ENCODE measurements at regions not wholly inside any gene's neighbourhood (a gene's known extent, or its start where the extent isn't known, plus 50 kb on each side); places are given as distances from the start of the nearest gene placed in this dataset.

DNA sequence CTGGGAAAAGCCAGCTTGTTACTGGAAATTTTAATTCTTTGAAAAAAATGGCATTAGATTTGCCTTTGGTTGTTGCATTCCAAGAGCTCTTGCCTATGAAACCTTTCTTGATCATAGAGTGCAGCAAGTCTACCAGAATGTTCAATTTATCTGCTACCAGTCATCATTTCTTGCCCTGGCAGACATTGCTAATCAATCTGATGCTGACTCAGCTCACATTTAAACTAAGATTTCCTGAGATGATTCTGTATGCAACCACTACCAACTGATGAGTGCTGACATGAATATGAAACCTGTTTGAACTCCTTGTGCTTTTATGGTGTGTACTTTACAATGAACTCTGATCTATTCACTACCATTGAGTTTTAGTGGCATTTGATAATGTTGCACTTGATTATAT lies 166.5 kb upstream of the SALL1 start:
- H3K27me3 ChIP-seq (ENCODE audit: control insufficient read depth, insufficient read depth, low read length), result no peaks in the 10 kb centered on the region
- ChIA-PET POLR2A (no interaction called here), CTCF (no interaction called here)
- no peak for TF ChIP-seq CTCF (IDR thresholded peaks at IDR 0.05; ENCODE audit: low read depth, low read length)
- H3K27ac ChIP-seq (ENCODE audit: low read depth, low read length), result no peak overlapping the region
- H3K9me3 ChIP-seq (ENCODE audit: control insufficient read depth, insufficient read depth, low read length), result no peaks in the 10 kb centered on the region
- H3K4me3 ChIP-seq (ENCODE audit: low read depth, low read length), result no peak overlapping the region
- DNase-seq (ENCODE audit: low read depth, low spot score), result no peak

DNA sequence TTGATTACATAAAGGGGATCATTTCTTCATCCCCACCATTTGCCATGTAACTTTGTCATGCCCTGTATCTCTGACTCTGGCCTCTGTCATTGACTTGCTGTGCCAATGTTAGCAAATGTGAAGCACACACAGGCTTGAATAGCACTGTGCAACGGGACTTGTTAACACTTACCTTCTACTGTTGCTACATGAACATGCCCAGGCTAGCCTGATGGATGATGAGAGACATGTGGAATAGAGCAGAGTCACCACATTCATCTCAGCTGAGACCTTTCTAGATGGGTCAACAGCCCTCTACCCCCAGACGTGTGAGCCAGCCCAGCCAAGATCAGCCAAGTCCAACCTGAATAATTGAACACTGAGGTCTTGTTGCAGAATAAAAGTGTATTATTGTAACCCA lies 162.1 kb upstream of the SALL1 start:
- no peak for DNase-seq (ENCODE audit: low read depth, low spot score)
- Histone ChIP-seq H3K9me3 (ENCODE audit: control insufficient read depth, insufficient read depth, low read length) (no peaks in the 10 kb centered on the region), H3K4me3 (ENCODE audit: low read depth, low read length) (no peak overlapping the region), H3K27ac (ENCODE audit: low read depth, low read length) (no peak overlapping the region), H3K27me3 (ENCODE audit: control insufficient read depth, insufficient read depth, low read length) (no peaks in the 10 kb centered on the region)
- ChIA-PET CTCF (no interaction called here), POLR2A (no interaction called here)
- no peak for TF ChIP-seq CTCF (IDR thresholded peaks at IDR 0.05; ENCODE audit: low read depth, low read length)

DNA sequence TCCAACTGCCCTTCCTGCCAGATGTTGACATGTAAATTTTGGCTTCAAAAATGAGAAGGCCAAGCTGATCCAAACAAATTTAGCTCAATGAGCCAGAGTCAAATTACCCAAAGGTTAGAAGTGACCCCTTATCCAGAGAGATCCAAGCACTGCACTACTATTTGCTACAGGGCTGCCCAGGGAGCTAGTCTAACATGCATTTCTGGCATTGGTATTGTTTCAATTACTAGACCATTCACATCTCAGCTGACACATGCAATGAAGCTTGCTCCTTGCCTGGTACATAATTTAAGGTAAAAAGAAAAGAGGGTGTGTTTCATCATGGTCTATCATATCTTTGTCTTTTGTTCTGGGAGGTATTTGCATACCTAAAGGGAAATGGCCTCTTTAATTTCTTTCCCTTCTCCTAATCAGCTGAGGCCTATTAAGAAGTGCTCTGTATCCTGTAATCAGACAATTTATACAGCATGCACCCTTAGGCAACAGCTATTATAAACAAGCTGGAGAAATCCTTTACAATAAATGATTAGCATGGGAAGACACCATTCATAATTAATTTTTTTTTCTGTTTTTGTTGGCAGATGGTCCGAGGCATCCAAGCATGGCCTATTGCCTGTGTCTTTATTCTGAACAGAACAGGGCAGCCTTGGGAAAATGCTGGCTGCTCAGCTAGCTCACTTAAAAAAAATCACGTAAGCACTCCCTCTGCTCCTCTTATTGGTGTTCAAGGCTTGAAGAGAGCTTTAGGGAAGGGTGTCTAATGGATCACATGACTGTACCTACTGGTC lies 161.5 kb upstream of the SALL1 start:
- Histone ChIP-seq H3K4me3 (ENCODE audit: low read depth, low read length) (no peak overlapping the region), H3K9me3 (ENCODE audit: control insufficient read depth, insufficient read depth, low read length) (no peaks in the 10 kb centered on the region), H3K27me3 (ENCODE audit: control insufficient read depth, insufficient read depth, low read length) (no peaks in the 10 kb centered on the region), H3K27ac (ENCODE audit: low read depth, low read length) (no peak overlapping the region)
- ChIA-PET CTCF (interaction anchor here (1.1 kb wide), 1 partner anchor 448 kb away, joined by 5 read pairs; no protein-coding TSS in a partner anchor), POLR2A (no interaction called here)
- no peak for TF ChIP-seq CTCF (IDR thresholded peaks at IDR 0.05; ENCODE audit: low read depth, low read length)
- no peak for DNase-seq (ENCODE audit: low read depth, low spot score)

- TF ChIP-seq CTCF (IDR thresholded peaks at IDR 0.05; ENCODE audit: low read depth, low read length), result no peak
- ChIA-PET CTCF (no interaction called here), POLR2A (no interaction called here)
- no peak overlapping the region for H3K4me3 ChIP-seq (ENCODE audit: low read depth, low read length)
- DNase-seq (ENCODE audit: low read depth, low spot score), result no peak
- no peaks in the 10 kb centered on the region for H3K9me3 ChIP-seq (ENCODE audit: control insufficient read depth, insufficient read depth, low read length)
- H3K27ac ChIP-seq (ENCODE audit: low read depth, low read length), result no peak overlapping the region
- H3K27me3 ChIP-seq (ENCODE audit: control insufficient read depth, insufficient read depth, low read length), result no peaks in the 10 kb centered on the region
Measured at GRCh38 chr16:51310159-51310558, 159.1 kb upstream of the SALL1 start.

DNA sequence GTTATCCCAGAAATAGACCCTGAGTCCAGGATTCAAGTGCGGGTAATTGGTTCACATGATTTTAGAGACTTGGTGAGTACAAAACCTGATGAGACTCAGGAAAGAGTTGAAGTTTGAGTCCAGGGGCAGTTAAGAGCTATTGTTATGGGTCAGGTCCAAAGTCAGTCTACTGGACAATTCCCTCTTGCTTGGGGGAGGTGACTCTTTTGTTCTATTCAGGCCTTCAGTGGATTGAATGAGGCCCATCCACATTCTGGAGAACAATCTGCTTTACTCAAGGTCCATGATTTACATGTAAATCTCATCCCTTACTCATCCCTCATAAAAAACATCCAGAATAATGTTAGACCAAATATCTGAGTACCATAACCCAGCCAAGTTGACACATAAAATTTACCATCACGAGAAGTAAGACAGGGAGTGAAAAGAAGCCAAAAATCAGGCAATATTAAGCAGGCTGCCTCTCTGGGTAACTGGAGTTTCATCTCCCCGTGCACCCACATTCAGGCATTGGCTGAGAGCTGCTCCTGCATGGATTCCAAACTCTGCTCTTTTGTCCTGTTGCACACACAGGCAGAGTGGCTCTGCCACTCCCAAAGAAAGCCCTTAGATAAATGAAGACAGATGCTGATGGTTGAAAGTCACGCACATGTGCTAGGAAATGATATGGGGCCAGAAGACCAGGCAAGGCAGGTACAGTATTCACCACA lies 156.0 kb upstream of the SALL1 start:
- no peaks in the 10 kb centered on the region for H3K27me3 ChIP-seq (ENCODE audit: control insufficient read depth, insufficient read depth, low read length)
- no peak for DNase-seq (ENCODE audit: low read depth, low spot score)
- TF ChIP-seq CTCF (IDR thresholded peaks at IDR 0.05; ENCODE audit: low read depth, low read length), result no peak
- POLR2A ChIA-PET, result no interaction called here
- no peaks in the 10 kb centered on the region for H3K9me3 ChIP-seq (ENCODE audit: control insufficient read depth, insufficient read depth, low read length)
- H3K4me3 ChIP-seq (ENCODE audit: low read depth, low read length), result no peak overlapping the region
- CTCF ChIA-PET, result no interaction called here
- no peak overlapping the region for H3K27ac ChIP-seq (ENCODE audit: low read depth, low read length)
